ENCODE measurements at regions not wholly inside any gene's neighbourhood (a gene's known extent, or its start where the extent isn't known, plus 50 kb on each side); places are given as distances from the start of the nearest gene placed in this dataset.

DNA sequence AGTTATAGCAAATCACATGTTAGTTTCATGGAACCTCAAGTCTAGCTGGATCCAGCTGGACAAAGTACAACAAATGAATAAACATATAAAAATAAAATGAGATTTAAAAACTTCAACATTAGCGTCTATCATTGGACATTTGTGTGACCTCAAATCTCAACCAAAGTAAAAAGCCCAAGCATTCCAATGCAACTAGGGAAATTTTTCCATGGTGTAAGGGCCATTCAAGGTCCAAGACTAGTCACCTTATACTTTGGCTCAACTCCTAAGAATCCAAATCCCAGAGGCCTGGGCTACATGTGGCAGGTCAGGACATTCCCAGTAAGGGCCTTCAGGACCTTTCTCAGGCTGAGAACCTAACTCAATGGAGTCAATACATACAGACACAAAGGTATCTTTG is 137.4 kb upstream of the DMAC1 start:
- TF ChIP-seq ZNF274 (IDR thresholded peaks at IDR 0.05; ENCODE audit: low read depth, low read length), result no peak
- no peak for TF ChIP-seq YY1 (IDR thresholded peaks at IDR 0.05; ENCODE audit: insufficient read depth, insufficient read length)
